HEK293T (cell line): ENCODE measurements at regions not wholly inside any gene's neighbourhood (a gene's known extent, or its start where the extent isn't known, plus 50 kb on each side); places are given as distances from the start of the nearest gene placed in this dataset.

Experiments
- CTCF ChIA-PET: fragments of 350-600 bp; formaldehyde crosslinking; extraction: SDS; loops from one replicate; lab custom pipeline; 2021; ENCODE audit warnings: antibody characterized with exemption, inconsistent platforms; lab: Yijun Ruan, JAX
- POLR2A ChIA-PET: fragments of 350-600 bp; formaldehyde crosslinking; extraction: SDS; loops from one replicate; lab custom pipeline; 2020; ENCODE audit warnings: antibody characterized with exemption, inconsistent platforms; lab: Yijun Ruan, JAX
- DNase-seq: peaks from one replicate; pipeline ENCODE4 v3.0.0; 2012; ENCODE audit warnings: mixed read lengths; ENCODE audit errors: extremely low spot score
- ARNT ChIP-seq: fragments of 450-650 bp; IDR thresholded peaks from 2 replicates; pipeline ENCODE4 v1.6.1; 2017; ENCODE audit warnings: mild to moderate bottlenecking
- BHLHE40 ChIP-seq: fragments of 450-650 bp; IDR thresholded peaks from 2 replicates; pipeline ENCODE4 v1.6.1; 2016; ENCODE audit warnings: mild to moderate bottlenecking, moderate library complexity, borderline replicate concordance
- CTBP1 ChIP-seq: fragments of 450-650 bp; IDR thresholded peaks from 2 replicates; pipeline ENCODE4 v1.6.1; 2016; ENCODE audit warnings: borderline replicate concordance
- ELF4 ChIP-seq: fragments of 450-650 bp; IDR thresholded peaks from 2 replicates; pipeline ENCODE4 v1.6.1; 2017; ENCODE audit warnings: antibody characterized with exemption
- FOXA1 ChIP-seq: fragments of 450-650 bp; IDR thresholded peaks from 2 replicates; pipeline ENCODE4 v1.6.1; 2016; ENCODE audit warnings: mild to moderate bottlenecking
- FOXK2 ChIP-seq: fragments of 450-650 bp; IDR thresholded peaks from 2 replicates; pipeline ENCODE4 v1.6.1; 2016; ENCODE audit warnings: mild to moderate bottlenecking
- FOXM1 ChIP-seq: fragments of 450-650 bp; IDR thresholded peaks from 2 replicates; pipeline ENCODE4 v1.6.1; 2017; ENCODE audit warnings: mild to moderate bottlenecking, borderline replicate concordance
- HDGF ChIP-seq: fragments of 450-650 bp; IDR thresholded peaks from 2 replicates; pipeline ENCODE4 v1.6.1; 2017; ENCODE audit warnings: antibody characterized with exemption, borderline replicate concordance
- L3MBTL2 ChIP-seq: fragments of 450-650 bp; conservative IDR thresholded peaks from 2 replicates; pipeline ENCODE4 v1.6.1; 2016; ENCODE audit warnings: mild to moderate bottlenecking
- LEF1 ChIP-seq: fragments of 450-650 bp; IDR thresholded peaks from 2 replicates; pipeline ENCODE4 v1.6.1; 2017; ENCODE audit warnings: mild to moderate bottlenecking, borderline replicate concordance
- NFRKB ChIP-seq: fragments of 450-650 bp; IDR thresholded peaks from 2 replicates; pipeline ENCODE4 v1.6.1; 2016; ENCODE audit warnings: mild to moderate bottlenecking, moderate library complexity
- SP1 ChIP-seq: fragments of 450-650 bp; IDR thresholded peaks from 2 replicates; pipeline ENCODE4 v1.6.1; 2017
- SUZ12 ChIP-seq: fragments of 450-650 bp; IDR thresholded peaks from 2 replicates; pipeline ENCODE4 v1.6.1; 2016; ENCODE audit warnings: mild to moderate bottlenecking
- TARDBP ChIP-seq: fragments of 450-650 bp; IDR thresholded peaks from 2 replicates; pipeline ENCODE4 v1.6.1; 2016
- ZNF384 ChIP-seq: fragments of 450-650 bp; IDR thresholded peaks from 2 replicates; pipeline ENCODE4 v1.6.1; 2016
- TF ChIP-seq, protein P1 (sequence below): fragments of 450-650 bp; IDR thresholded peaks from 2 replicates; pipeline ENCODE4 v1.6.1; 2016

DNA sequence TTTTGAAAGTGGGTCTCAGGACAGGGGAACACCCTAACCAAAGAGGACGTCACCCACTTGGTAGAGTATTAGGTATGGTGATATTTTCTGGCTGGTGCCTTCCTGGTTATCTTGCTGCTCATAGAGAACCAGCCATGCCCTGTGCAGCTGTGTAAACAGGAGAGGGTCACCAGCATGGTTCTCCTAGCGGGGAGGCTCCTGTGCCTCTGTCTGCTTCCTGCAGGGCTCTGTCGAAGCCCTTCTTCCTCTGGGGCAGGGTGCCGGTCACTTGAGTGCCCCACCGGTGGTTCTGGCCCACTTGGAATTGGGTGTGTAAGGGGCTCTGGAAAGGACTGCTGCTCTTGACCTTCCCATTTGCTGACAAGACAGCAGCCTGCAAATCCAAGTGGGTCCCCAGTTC is 80.5 kb upstream of the KCNK12 start:
- POLR2A ChIA-PET, result no interaction called here
- TF ChIP-seq FOXM1 (no peak), FOXK2 (no peak), TARDBP (no peak), NFRKB (no peak), L3MBTL2 (no peak), SP1 (no peak), BHLHE40 (no peak), CTBP1 (no peak), HDGF (no peak), ZNF384 (no peak), ELF4 (no peak), LEF1 (no peak), FOXA1 (no peak), SUZ12 (no peak), ARNT (no peak)
- TF ChIP-seq, protein P1, sequence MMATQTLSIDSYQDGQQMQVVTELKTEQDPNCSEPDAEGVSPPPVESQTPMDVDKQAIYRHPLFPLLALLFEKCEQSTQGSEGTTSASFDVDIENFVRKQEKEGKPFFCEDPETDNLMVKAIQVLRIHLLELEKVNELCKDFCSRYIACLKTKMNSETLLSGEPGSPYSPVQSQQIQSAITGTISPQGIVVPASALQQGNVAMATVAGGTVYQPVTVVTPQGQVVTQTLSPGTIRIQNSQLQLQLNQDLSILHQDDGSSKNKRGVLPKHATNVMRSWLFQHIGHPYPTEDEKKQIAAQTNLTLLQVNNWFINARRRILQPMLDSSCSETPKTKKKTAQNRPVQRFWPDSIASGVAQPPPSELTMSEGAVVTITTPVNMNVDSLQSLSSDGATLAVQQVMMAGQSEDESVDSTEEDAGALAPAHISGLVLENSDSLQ, result no peak
- DNase-seq, result no peak
- CTCF ChIA-PET, result no interaction called here

DNA sequence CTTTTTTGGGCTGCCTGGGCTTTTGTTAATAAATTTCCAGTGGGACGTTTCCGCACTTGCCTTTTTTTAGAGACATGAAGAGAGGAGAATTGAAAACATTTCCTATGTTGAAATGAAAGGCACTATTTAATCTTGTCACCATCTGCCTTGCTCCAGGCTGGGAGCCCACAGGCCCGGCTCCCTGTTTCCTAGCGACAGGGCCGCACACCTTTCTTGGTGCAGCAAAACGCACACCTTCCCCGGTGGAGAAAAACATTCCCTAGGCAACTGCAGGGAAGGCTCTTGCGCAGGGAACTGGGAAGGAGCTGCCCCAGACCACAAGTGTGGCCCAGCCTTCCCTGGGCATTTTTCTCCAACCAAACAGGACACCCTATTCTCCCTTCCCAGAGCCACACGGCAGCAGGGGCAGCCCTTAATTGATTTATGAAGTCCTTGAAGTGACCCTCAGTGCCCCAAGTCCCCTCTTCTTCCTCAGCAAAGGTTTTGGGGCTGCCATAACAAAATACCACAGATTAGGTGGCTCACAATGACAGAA is 79.3 kb upstream of the KCNK12 start:
- TF ChIP-seq L3MBTL2 (no peak), SUZ12 (no peak), ZNF384 (no peak), ARNT (no peak), FOXM1 (no peak), TARDBP (no peak), CTBP1 (no peak), FOXK2 (no peak), ELF4 (no peak), BHLHE40 (no peak), HDGF (no peak), LEF1 (no peak), NFRKB (no peak), SP1 (no peak)
- TF ChIP-seq, protein P1, result no peak
- no peak for DNase-seq
- ChIA-PET CTCF (no interaction called here), POLR2A (no interaction called here)

DNA sequence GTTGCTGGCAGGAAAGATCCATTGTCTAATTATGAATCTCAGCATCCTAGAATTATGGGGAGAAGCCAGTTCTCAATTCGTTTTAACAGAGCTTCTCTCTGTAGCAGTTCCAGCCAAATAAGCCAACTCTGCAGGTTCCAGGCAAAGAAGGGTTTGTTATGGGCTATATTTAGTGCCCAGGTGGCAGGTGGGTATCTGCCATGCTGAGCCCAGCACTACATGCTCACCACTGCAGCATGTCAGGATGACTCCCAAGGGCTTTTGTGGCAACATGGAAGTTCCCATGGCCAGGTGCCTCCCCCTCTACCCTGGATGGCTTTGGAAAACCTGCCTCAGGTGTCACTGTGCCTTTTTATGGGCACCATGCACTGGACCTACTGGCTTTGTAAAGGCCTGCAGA is 74.5 kb upstream of the KCNK12 start:
- ChIA-PET POLR2A (no interaction called here), CTCF (interaction anchor here (1.4 kb wide), 1 partner anchor 9 kb away, joined by 3 read pairs; no protein-coding TSS in a partner anchor)
- TF ChIP-seq BHLHE40 (no peak), SUZ12 (no peak), FOXK2 (no peak), FOXA1 (no peak), ELF4 (no peak), ZNF384 (no peak), FOXM1 (no peak), LEF1 (no peak), ARNT (no peak)
- TF ChIP-seq, protein P1, result no peak
- no peak for DNase-seq

DNA sequence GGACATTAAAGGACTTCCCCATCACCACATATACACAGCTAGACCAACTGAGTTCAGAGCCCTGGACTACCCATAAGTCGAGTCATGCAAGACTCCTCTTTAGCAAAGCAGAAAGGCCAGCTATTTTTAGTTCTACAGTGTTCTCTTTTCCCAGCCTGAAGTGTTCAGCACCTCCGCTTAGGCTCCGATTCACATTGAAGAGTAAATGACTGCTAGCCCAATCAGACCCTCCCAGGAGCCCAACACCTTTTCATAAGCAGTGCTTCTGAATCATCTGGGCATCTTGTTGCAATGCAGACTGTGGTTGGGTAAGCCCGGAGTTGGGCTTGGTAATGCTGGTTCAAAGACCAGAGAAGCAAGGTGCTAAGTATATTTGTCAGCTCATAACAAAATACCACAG is 73.6 kb upstream of the KCNK12 start:
- TF ChIP-seq NFRKB (no peak), CTBP1 (no peak), SP1 (no peak), FOXK2 (no peak), SUZ12 (no peak)
- ChIA-PET CTCF (interaction anchor here (1.4 kb wide), 1 partner anchor 10 kb away, joined by 3 read pairs; no protein-coding TSS in a partner anchor), POLR2A (no interaction called here)
- no peak for DNase-seq

DNA sequence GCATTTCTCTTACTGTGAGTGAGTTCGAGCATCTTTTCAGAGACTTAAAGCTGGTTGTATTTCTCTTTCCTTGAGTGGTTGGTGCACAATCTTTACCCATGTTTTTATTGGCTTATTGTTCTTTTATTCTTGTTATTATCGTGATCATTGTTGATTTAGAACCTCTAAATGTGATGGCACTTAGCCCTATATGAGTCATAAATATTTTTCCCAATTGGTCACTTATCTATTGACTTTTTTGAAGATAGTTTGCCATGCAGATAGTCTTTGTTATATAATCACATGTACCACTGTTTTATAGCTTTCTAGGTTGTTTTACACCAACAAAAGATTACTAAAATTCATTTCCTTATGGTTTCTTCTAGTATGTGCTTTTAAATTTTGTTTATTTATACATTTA is 70.6 kb upstream of the KCNK12 start:
- CTCF ChIA-PET, result interaction anchor here (0.6 to 2.3 kb wide), 2 partner anchors 10 to 13 kb away, joined by 3 to 11 read pairs; no protein-coding TSS in a partner anchor
- no peak for DNase-seq
- TF ChIP-seq HDGF, result no peak
- no peak for TF ChIP-seq TARDBP
- TF ChIP-seq ARNT, result no peak
- TF ChIP-seq FOXM1, result no peak
- TF ChIP-seq, protein P1, result no peak
- no peak for TF ChIP-seq NFRKB
- no peak for TF ChIP-seq SP1
- no peak for TF ChIP-seq ELF4
- no peak for TF ChIP-seq L3MBTL2
- TF ChIP-seq LEF1, result no peak
- no peak for TF ChIP-seq BHLHE40
- no peak for TF ChIP-seq ZNF384
- POLR2A ChIA-PET, result no interaction called here

DNA sequence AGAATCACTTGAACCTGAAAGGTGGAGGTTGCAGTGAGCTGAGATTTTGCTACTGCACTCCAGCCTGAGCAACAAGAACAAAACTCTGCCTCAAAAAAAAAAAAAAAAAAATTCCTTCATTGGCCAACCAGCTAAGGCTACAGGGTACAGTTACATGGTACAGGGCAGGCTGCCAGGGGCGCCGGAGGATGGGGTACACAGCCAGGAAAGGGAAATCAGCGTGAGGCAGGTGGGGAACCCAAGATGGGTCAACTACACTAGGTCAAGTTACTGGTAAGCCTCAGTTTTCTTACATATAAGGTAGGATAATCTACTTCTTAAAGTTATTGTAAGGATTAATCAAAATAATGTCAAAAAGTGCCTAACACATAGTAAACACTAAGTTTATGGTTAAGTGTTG is 69.6 kb upstream of the KCNK12 start:
- CTCF ChIA-PET, result interaction anchor here (0.8 kb wide), 1 partner anchor 14 kb away, joined by 3 read pairs; no protein-coding TSS in a partner anchor
- no peak for TF ChIP-seq ZNF384
- TF ChIP-seq ELF4, result no peak
- no peak for TF ChIP-seq FOXK2
- no peak for TF ChIP-seq ARNT
- TF ChIP-seq LEF1, result no peak
- TF ChIP-seq, protein P1, result no peak
- TF ChIP-seq SUZ12, result no peak
- TF ChIP-seq BHLHE40, result no peak
- no peak for TF ChIP-seq L3MBTL2
- TF ChIP-seq FOXA1, result no peak
- no peak for TF ChIP-seq FOXM1
- TF ChIP-seq HDGF, result no peak
- no peak for TF ChIP-seq NFRKB
- no peak for TF ChIP-seq CTBP1
- no peak for TF ChIP-seq TARDBP
- TF ChIP-seq SP1, result no peak
- no peak for DNase-seq
- POLR2A ChIA-PET, result no interaction called here
